H1 (cell line): ENCODE measurements at regions not wholly inside any gene's neighbourhood (a gene's known extent, or its start where the extent isn't known, plus 50 kb on each side); places are given as distances from the start of the nearest gene placed in this dataset.

Experiments used
- CTCF ChIA-PET: fragments of 300-600 bp; sonication (Branson Sonifier 250); formaldehyde crosslinking; loops from one replicate; lab custom pipeline; 2021; ENCODE audit not compliant: partially characterized antibody; lab: Charles Lee
- POLR2A ChIA-PET: fragments of 300-600 bp; sonication (Branson Sonifier 250); formaldehyde crosslinking; loops from one replicate; lab custom pipeline; 2021; ENCODE audit warnings: inconsistent platforms; ENCODE audit not compliant: partially characterized antibody; lab: Charles Lee
- DNase-seq, 2 experiments: peaks; one replicate each; pipeline versions ENCODE4 v3.0.0 to v3.0.0-alpha.2; 2010 to 2022; ENCODE audit warnings: low spot score in 2 of 2, low read depth in 1 of 2, mixed read lengths in 1 of 2
- FAIRE-seq: peaks from 2 replicates; lab custom pipeline; 2011; peaks lifted over from hg19 to GRCh38; lab: Jason Lieb, UNC
- H2AFZ ChIP-seq: 2 replicates; pipeline ENCODE4 v1.8.1; 2012; ENCODE audit warnings: low read length, inconsistent platforms
- H2AK5ac ChIP-seq: 2 replicates; pipeline ENCODE4 v1.6.1; 2013; ENCODE audit warnings: low read depth, low read length
- H2BK120ac ChIP-seq: replicated peaks from 2 replicates; pipeline ENCODE3; 2013; ENCODE audit warnings: low read depth, low read length, inconsistent platforms
- H2BK12ac ChIP-seq: 2 replicates; pipeline ENCODE4 v1.6.1; 2013; ENCODE audit warnings: low read depth, low read length
- H2BK15ac ChIP-seq: 2 replicates; pipeline ENCODE4 v1.6.1; 2013; ENCODE audit warnings: low read length
- H2BK20ac ChIP-seq: 2 replicates; pipeline ENCODE4 v1.6.1; 2013; ENCODE audit warnings: low read length
- H2BK5ac ChIP-seq: 2 replicates; pipeline ENCODE4 v1.6.1; 2013; ENCODE audit warnings: low read depth, low read length
- H3K14ac ChIP-seq: 2 replicates; pipeline ENCODE4 v1.6.1; 2013; ENCODE audit warnings: inconsistent platforms; ENCODE audit not compliant: insufficient read length
- H3K18ac ChIP-seq: 2 replicates; pipeline ENCODE4 v1.6.1; 2013; ENCODE audit warnings: low read length; ENCODE audit errors: extremely low read depth
- H3K23ac ChIP-seq: 2 replicates; pipeline ENCODE4 v1.6.1; 2013; ENCODE audit warnings: inconsistent platforms; ENCODE audit not compliant: insufficient read length
- H3K23me2 ChIP-seq: 2 replicates; pipeline ENCODE4 v1.6.1; 2013; ENCODE audit warnings: low read depth, low read length
- H3K27ac ChIP-seq: 2 replicates; pipeline ENCODE4 v1.6.1; 2011; ENCODE audit warnings: low read depth, low read length, inconsistent platforms
- H3K27me3 ChIP-seq, 4 experiments: replicated peaks in 1 of 4; 1 replicate in 1 of 4; 2 replicates in 3 of 4; pipeline versions ENCODE4 v1.6.1 to v1.8.1; 2011 to 2013; ENCODE audit warnings: low read length in 3 of 4, mild to moderate bottlenecking in 3 of 4, inconsistent platforms in 2 of 4, mixed read lengths in 2 of 4, moderate library complexity in 1 of 4; ENCODE audit not compliant: control insufficient read depth in 3 of 4, insufficient read depth in 3 of 4; ENCODE audit errors: extremely low read depth in 1 of 4
- H3K36me3 ChIP-seq, 4 experiments: 2 replicates each; pipeline versions ENCODE4 v1.6.1 to v1.8.1; 2011 to 2013; ENCODE audit warnings: mild to moderate bottlenecking in 4 of 4, low read length in 3 of 4, moderate library complexity in 2 of 4, control low read depth in 1 of 4, inconsistent platforms in 1 of 4; ENCODE audit not compliant: insufficient read depth in 4 of 4, control insufficient read depth in 2 of 4
- H3K4ac ChIP-seq: replicated peaks from 2 replicates; pipeline ENCODE3; 2013; ENCODE audit warnings: low read length, low read depth, mixed read lengths, inconsistent platforms; ENCODE audit not compliant: insufficient read length
- H3K4me1 ChIP-seq, 4 experiments: replicated peaks in 1 of 4; 1 replicate in 1 of 4; 2 replicates in 3 of 4; pipeline versions ENCODE4 v1.6.1 to v1.8.1; 2011 to 2013; ENCODE audit warnings: low read length in 3 of 4, inconsistent platforms in 2 of 4, mixed read lengths in 1 of 4; ENCODE audit not compliant: insufficient read depth in 4 of 4, control insufficient read depth in 3 of 4
- H3K4me2 ChIP-seq, 2 experiments: 2 replicates each; pipeline versions ENCODE4 v1.6.1 to v1.8.1; 2011 to 2013; ENCODE audit warnings: low read depth in 2 of 2, low read length in 2 of 2, control low read depth in 1 of 2, inconsistent platforms in 1 of 2, mild to moderate bottlenecking in 1 of 2; ENCODE audit not compliant: insufficient read depth in 1 of 2
- H3K4me3 ChIP-seq, 4 experiments: fragments of 200-600, 300-600 bp in 1 of 4; sonication (generic), shearing (Covaris generic), sonication (Bioruptor Twin) in 1 of 4; 2 replicates each; pipeline versions ENCODE4 v1.5.1 to v1.8.1; 2011 to 2016; ENCODE audit warnings: low read length in 4 of 4, low read depth in 3 of 4, control low read depth in 2 of 4, inconsistent platforms in 2 of 4, mild to moderate bottlenecking in 2 of 4, mixed read lengths in 1 of 4, moderate library complexity in 1 of 4; ENCODE audit not compliant: insufficient read depth in 2 of 4; ENCODE audit errors: extremely low read depth in 1 of 4
- H3K56ac ChIP-seq: replicated peaks from 2 replicates; pipeline ENCODE3; 2013; ENCODE audit warnings: low read depth, mild to moderate bottlenecking, mixed read lengths, low read length, inconsistent platforms; ENCODE audit not compliant: insufficient read length
- H3K79me1 ChIP-seq: 2 replicates; pipeline ENCODE4 v1.6.1; 2013; ENCODE audit warnings: low read depth, low read length, control low read depth
- H3K79me2 ChIP-seq, 2 experiments: 2 replicates each; pipeline versions ENCODE4 v1.6.1 to v1.8.1; 2012 to 2013; ENCODE audit warnings: low read length in 2 of 2, mild to moderate bottlenecking in 2 of 2, inconsistent platforms in 1 of 2; ENCODE audit not compliant: insufficient read depth in 2 of 2, control insufficient read depth in 1 of 2
- H3K9ac ChIP-seq, 4 experiments: replicated peaks in 1 of 4; 1 replicate in 1 of 4; 2 replicates in 3 of 4; pipeline versions ENCODE4 v1.6.1 to v1.8.1; 2011 to 2013; ENCODE audit warnings: low read depth in 3 of 4, low read length in 3 of 4, control low read depth in 2 of 4, mild to moderate bottlenecking in 2 of 4, moderate library complexity in 2 of 4, inconsistent platforms in 1 of 4; ENCODE audit errors: extremely low read depth in 1 of 4
- H3K9me3 ChIP-seq, 2 experiments: 2 replicates each; pipeline versions ENCODE4 v1.6.1 to v1.8.1; 2012 to 2013; ENCODE audit warnings: mild to moderate bottlenecking in 2 of 2, moderate library complexity in 2 of 2, control low read depth in 1 of 2, inconsistent platforms in 1 of 2, low read depth in 1 of 2, low read length in 1 of 2, mixed read lengths in 1 of 2; ENCODE audit not compliant: insufficient read depth in 2 of 2
- H4K20me1 ChIP-seq, 2 experiments: replicated peaks in 1 of 2; 2 replicates each; pipeline versions ENCODE3 to v1.8.1; 2011 to 2013; ENCODE audit warnings: inconsistent platforms in 2 of 2, low read length in 2 of 2, mild to moderate bottlenecking in 1 of 2; ENCODE audit not compliant: insufficient read depth in 2 of 2, control insufficient read depth in 1 of 2
- H4K5ac ChIP-seq: 2 replicates; pipeline ENCODE4 v1.6.1; 2013; ENCODE audit warnings: low read length, low read depth, mixed read lengths, inconsistent platforms; ENCODE audit not compliant: insufficient read length
- H4K8ac ChIP-seq: 2 replicates; pipeline ENCODE4 v1.8.0; 2013; ENCODE audit warnings: mild to moderate bottlenecking, moderate library complexity, low read length, inconsistent platforms; ENCODE audit not compliant: insufficient read depth; ENCODE audit errors: extremely low read depth
- H4K91ac ChIP-seq: replicated peaks from 2 replicates; pipeline ENCODE3; 2013; ENCODE audit warnings: low read length, mixed read lengths, inconsistent platforms; ENCODE audit not compliant: insufficient read length
- BACH1 ChIP-seq: IDR thresholded peaks from 2 replicates; pipeline ENCODE4 v1.6.1; 2012; ENCODE audit warnings: low read length, improper control_type of control experiment
- CREB1 ChIP-seq: IDR thresholded peaks from 2 replicates; pipeline ENCODE4 v1.6.1; 2012; ENCODE audit warnings: inconsistent platforms
- EGR1 ChIP-seq: IDR thresholded peaks from 2 replicates; pipeline ENCODE4 v1.6.1; 2011; ENCODE audit warnings: low read depth, low read length, borderline replicate concordance
- HDAC6 ChIP-seq: IDR thresholded peaks from one replicate; pipeline ENCODE4 v1.7.1; 2012; ENCODE audit warnings: low read depth, mild to moderate bottlenecking, inconsistent platforms, low read length, moderate library complexity
- JUN ChIP-seq: IDR thresholded peaks from 2 replicates; pipeline ENCODE4 v1.6.1; 2011; ENCODE audit warnings: low read depth, mild to moderate bottlenecking, improper control_type of control experiment, low read length
- KDM1A ChIP-seq: fragments of 200-600, 300-600 bp; sonication (generic); IDR thresholded peaks from 2 replicates; pipeline ENCODE4 v1.7.1; 2016; ENCODE audit warnings: mild to moderate bottlenecking, low read length, borderline replicate concordance
- KDM4A ChIP-seq: IDR thresholded peaks from one replicate; pipeline ENCODE4 v1.7.1; 2012; ENCODE audit warnings: low read depth, mild to moderate bottlenecking, moderate library complexity, low read length, inconsistent platforms; ENCODE audit not compliant: severe bottlenecking
- MAFK ChIP-seq: IDR thresholded peaks from 2 replicates; pipeline ENCODE4 v1.6.1; 2012; ENCODE audit warnings: low read depth, mild to moderate bottlenecking, improper control_type of control experiment, low read length
- RAD21 ChIP-seq, 2 experiments: IDR thresholded peaks in 1 of 2; conservative IDR thresholded peaks in 1 of 2; 2 replicates each; pipeline ENCODE4 v1.6.1; 2011; ENCODE audit warnings: low read depth in 2 of 2, low read length in 2 of 2, improper control_type of control experiment in 1 of 2, inconsistent platforms in 1 of 2, mild to moderate bottlenecking in 1 of 2, moderate library complexity in 1 of 2
- RNF2 ChIP-seq: fragments of 200-900, 300-1000 bp; sonication (generic); IDR thresholded peaks from 2 replicates; pipeline ENCODE4 v1.7.1; 2016; ENCODE audit warnings: borderline replicate concordance, low read depth, mild to moderate bottlenecking, antibody characterized with exemption, low read length; ENCODE audit not compliant: poor library complexity, severe bottlenecking; ENCODE audit errors: missing control alignments
- SIRT6 ChIP-seq: IDR thresholded peaks from one replicate; pipeline ENCODE4 v1.7.1; 2012; ENCODE audit warnings: low read length, inconsistent platforms
- SP4 ChIP-seq: IDR thresholded peaks from 2 replicates; pipeline ENCODE4 v1.6.1; 2012; ENCODE audit warnings: low read length, inconsistent platforms
- SRF ChIP-seq: IDR thresholded peaks from 2 replicates; pipeline ENCODE4 v1.6.1; 2011; ENCODE audit warnings: mild to moderate bottlenecking, low read depth, low read length, moderate library complexity
- WGBS, 2 experiments: shearing (Covaris generic) in 1 of 2; methylation state at CpG; one replicate each; pipeline versions ENCODE4 v1.1.6 to v1.1.7; 2013 to 2015; ENCODE audit warnings: low lambda C conversion rate in 2 of 2, mixed read lengths in 2 of 2, inconsistent platforms in 1 of 2, low coverage in 1 of 2, missing lambda C conversion rate in 1 of 2; ENCODE audit not compliant: insufficient replicate concordance in 2 of 2, insufficient coverage in 1 of 2, insufficient read length in 1 of 2; ENCODE audit errors: extremely low coverage in 1 of 2, missing lambda C conversion rate in 1 of 2; 5-methylcytosine and 5-hydroxymethylcytosine counted together

GRCh38 chr12:23202728-23203127 lies 577.8 kb downstream of the ETNK1 start:
- H3K18ac ChIP-seq, result no peak overlapping the region
- no peak overlapping the region for H2BK5ac ChIP-seq
- POLR2A ChIA-PET, result no interaction called here
- no peaks in the 10 kb centered on the region for H3K79me2 ChIP-seq
- no peaks in the 10 kb centered on the region for H3K27me3 ChIP-seq
- H3K9me3 ChIP-seq, result no peaks in the 10 kb centered on the region
- no peak overlapping the region for H2BK120ac ChIP-seq
- H3K4me3 ChIP-seq, result no peak overlapping the region
- no peak overlapping the region for H3K4ac ChIP-seq
- DNase-seq, result no peak
- CTCF ChIA-PET, result interaction anchor here (10.4 kb wide), 1 partner anchor 19 kb away, joined by 72 read pairs; no protein-coding TSS in a partner anchor
- H4K8ac ChIP-seq, result no peak overlapping the region
- H3K23ac ChIP-seq, result no peak overlapping the region
- H2BK15ac ChIP-seq, result no peak overlapping the region
- no peak overlapping the region for H3K27ac ChIP-seq
- TF ChIP-seq SIRT6 (no peak), CREB1 (no peak), KDM1A (no peak), KDM4A (no peak), RNF2 (no peak), SRF (no peak), JUN (no peak), SP4 (no peak), EGR1 (no peak), RAD21 (IDR thresholded peaks at IDR 0.05 in 1 of 2, conservative IDR thresholded peaks at IDR 0.05 in 1 of 2; ENCODE audit: low read depth in 2 of 2, low read length in 2 of 2) (no peak), HDAC6 (no peak), BACH1 (no peak), MAFK (no peak)
- no peaks in the 10 kb centered on the region for H3K4me1 ChIP-seq
- H4K20me1 ChIP-seq, result no peaks in the 10 kb centered on the region
- no peak for FAIRE-seq
- no peaks in the 10 kb centered on the region for H3K23me2 ChIP-seq
- H3K14ac ChIP-seq, result no peak overlapping the region
- no peak overlapping the region for H4K5ac ChIP-seq
- no peaks in the 10 kb centered on the region for H3K79me1 ChIP-seq
- WGBS, 2 experiments, result 86 to 100% methylated on average over 1 to 4 of the region's 4 CpGs
- H3K4me2 ChIP-seq, result no peak overlapping the region
- no peak overlapping the region for H3K56ac ChIP-seq
- no peak overlapping the region for H2AK5ac ChIP-seq
- no peak overlapping the region for H4K91ac ChIP-seq
- no peaks in the 10 kb centered on the region for H3K36me3 ChIP-seq
- H2AFZ ChIP-seq, result no peak overlapping the region
- no peak overlapping the region for H2BK20ac ChIP-seq
- no peak overlapping the region for H2BK12ac ChIP-seq
- no peak overlapping the region for H3K9ac ChIP-seq
